GM12892 (cell line): ENCODE measurements at regions not wholly inside any gene's neighbourhood (a gene's known extent, or its start where the extent isn't known, plus 50 kb on each side); places are given as distances from the start of the nearest gene placed in this dataset.

ENCODE experiments used
- POLR2A ChIP-seq: IDR thresholded peaks from 2 replicates; pipeline ENCODE4 v1.6.1; 2011; ENCODE audit warnings: low read depth, low read length, control low read depth
- POLR2AphosphoS5 ChIP-seq: IDR thresholded peaks from 2 replicates; pipeline ENCODE4 v1.6.1; 2011; ENCODE audit warnings: low read depth, low read length, control low read depth

DNA sequence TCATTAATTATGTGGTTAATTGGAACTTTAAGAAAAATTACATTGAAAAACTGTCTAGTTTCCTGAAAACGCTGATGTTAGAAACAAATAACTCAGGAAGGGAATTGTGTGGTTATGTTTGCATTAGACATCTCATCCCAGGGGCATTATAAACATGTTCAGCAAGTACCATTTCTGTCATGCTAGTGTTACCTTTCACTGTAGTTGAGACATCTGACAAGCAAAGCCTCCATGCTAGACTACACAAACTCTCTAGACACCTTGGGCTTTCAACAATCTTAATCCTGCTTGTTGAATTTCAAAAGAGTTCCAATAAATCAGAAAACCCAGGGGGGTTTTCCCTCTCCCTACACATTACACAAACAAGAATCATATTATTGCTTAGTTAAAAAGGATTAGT lies 536.8 kb downstream of the KCNT2 start:
- no peak for TF ChIP-seq POLR2A
- no peak for TF ChIP-seq POLR2AphosphoS5
